K562 (cell line): ENCODE measurements at regions not wholly inside any gene's neighbourhood (a gene's known extent, or its start where the extent isn't known, plus 50 kb on each side); places are given as distances from the start of the nearest gene placed in this dataset.

Experiments used
- CTCF ChIP-seq, 3 experiments: IDR thresholded peaks in 2 of 3; conservative IDR thresholded peaks in 1 of 3; 2 replicates each; pipeline ENCODE4 v1.5.1; 2011 to 2012; ENCODE audit warnings: low read length in 3 of 3, mild to moderate bottlenecking in 3 of 3, control low read depth in 2 of 3, improper control_type of control experiment in 1 of 3, inconsistent platforms in 1 of 3, low read depth in 1 of 3, mixed read lengths in 1 of 3, moderate library complexity in 1 of 3; ENCODE audit not compliant: insufficient read depth in 2 of 3
- ILK ChIP-seq: fragments of 450-650 bp; IDR thresholded peaks from 2 replicates; pipeline ENCODE4 v1.6.1; 2016; ENCODE audit warnings: missing genetic modification characterization, low read depth, mild to moderate bottlenecking, missing compliant biosample characterization, moderate library complexity, borderline replicate concordance
- MGA ChIP-seq: fragments of 450-650 bp; IDR thresholded peaks from 2 replicates; pipeline ENCODE4 v1.6.1; 2016; ENCODE audit warnings: mild to moderate bottlenecking, moderate library complexity
- NR2C2 ChIP-seq, 2 experiments: fragments of 200-800 bp in 1 of 2; sonication (Bioruptor generic) in 1 of 2; sonication (generic) in 1 of 2; formaldehyde crosslinking in 1 of 2; IDR thresholded peaks; 2 replicates each; pipeline versions ENCODE4 v1.6.1 to v1.8.0; 2016 to 2022; ENCODE audit warnings: mild to moderate bottlenecking in 1 of 2, missing compliant biosample characterization in 1 of 2, missing genetic modification characterization in 1 of 2, missing genetic modification reagents in 1 of 2
- ZNF146 ChIP-seq: IDR thresholded peaks from one replicate; pipeline ENCODE4 v1.6.1; 2018; ENCODE audit warnings: missing compliant biosample characterization; ENCODE audit not compliant: unreplicated experiment
- ZNF23 ChIP-seq: fragments of 250-450 bp; sonication (Bioruptor Pico); IDR thresholded peaks from 2 replicates; pipeline ENCODE4 v1.4.0; 2020; ENCODE audit warnings: mild to moderate bottlenecking

GRCh38 chr1:244297087-244297486, 154.6 kb downstream of the ADSS2 start:
- no peak for TF ChIP-seq NR2C2 (CRISPR knock-in tag; IDR thresholded peaks at IDR 0.05)
- no peak for TF ChIP-seq NR2C2 (tag; IDR thresholded peaks at IDR 0.05)
- no peak for TF ChIP-seq MGA
- TF ChIP-seq ZNF23 (CRISPR knock-in tag): no peak
- TF ChIP-seq ILK (tag): no peak
- TF ChIP-seq CTCF (IDR thresholded peaks at IDR 0.05 in 2 of 3, conservative IDR thresholded peaks at IDR 0.05 in 1 of 3; ENCODE audit: insufficient read depth in 2 of 3, low read depth in 1 of 3, low read length in 3 of 3): no peak
- TF ChIP-seq ZNF146: no peak
